ENCODE measurements at regions not wholly inside any gene's neighbourhood (a gene's known extent, or its start where the extent isn't known, plus 50 kb on each side); places are given as distances from the start of the nearest gene placed in this dataset.
A peak's percentile ranks its signal among the peaks of the same experiment; 100 is the strongest.
"Not testable (repeated sequence)": the region's sequence is repeated elsewhere in the genome, so short reads cannot be mapped to it uniquely, and the experiment has no call there.

DNA sequence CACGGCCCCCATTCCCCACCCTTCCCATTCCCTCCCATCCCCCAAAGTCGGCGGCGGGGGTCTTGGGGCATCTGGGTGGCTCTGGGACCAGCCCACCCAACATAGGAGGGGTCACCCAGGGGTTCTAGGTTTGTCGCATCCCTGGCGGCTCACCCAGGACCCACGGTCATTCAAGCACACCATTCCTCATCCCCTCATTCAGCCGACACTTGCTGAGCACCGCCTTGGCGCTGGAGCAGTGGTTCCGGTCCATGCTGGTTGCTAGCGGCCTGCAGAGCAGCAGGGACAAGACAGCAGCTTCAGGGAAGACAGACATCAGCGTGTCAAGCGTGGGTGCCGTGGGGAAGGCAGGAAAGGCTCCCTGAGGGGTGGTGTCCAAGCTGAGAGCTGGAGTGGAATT is 50.5 kb upstream of the OTOS start:
- peaks cover 14% of the 10 kb centered on the region for H3K9me3 Mint-ChIP-seq

DNA sequence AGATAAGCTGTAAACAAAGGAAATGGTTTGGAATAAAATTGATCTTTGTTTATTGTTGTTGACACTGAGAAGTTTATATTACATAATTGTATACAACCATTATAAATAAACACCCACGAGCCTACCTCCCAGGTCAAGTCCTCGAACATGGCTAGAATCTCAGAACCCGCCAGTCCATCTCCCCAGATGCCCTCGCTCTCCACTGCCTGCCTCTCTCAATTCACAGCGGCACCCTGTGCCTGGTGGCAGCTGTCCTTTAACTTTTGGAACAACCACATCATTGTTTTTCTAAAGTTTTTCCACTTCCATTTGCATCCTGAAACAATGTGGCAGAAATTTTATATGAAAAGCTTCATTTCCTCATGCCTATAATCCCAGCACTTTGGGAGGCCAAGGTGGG is 52.2 kb upstream of the OTOS start:
- no peaks in the 10 kb centered on the region for H3K36me3 Mint-ChIP-seq
- H3K4me1 Mint-ChIP-seq: no peaks in the 10 kb centered on the region
- peaks cover 11% of the 10 kb centered on the region for H3K9me3 Mint-ChIP-seq
- H3K4me3 Mint-ChIP-seq: no peak overlapping the region
- no peak overlapping the region for H3K27ac Mint-ChIP-seq
- peaks cover 11% of the 10 kb centered on the region for H3K27me3 Mint-ChIP-seq

More for the DNA sequence above, 50.5 kb upstream of the OTOS start:
- H3K36me3 Mint-ChIP-seq: no peaks in the 10 kb centered on the region
- H3K4me3 Mint-ChIP-seq: no peak overlapping the region
- no peaks in the 10 kb centered on the region for H3K4me1 Mint-ChIP-seq
- peaks cover 14% of the 10 kb centered on the region for H3K27me3 Mint-ChIP-seq
- no peak overlapping the region for H3K27ac Mint-ChIP-seq

DNA sequence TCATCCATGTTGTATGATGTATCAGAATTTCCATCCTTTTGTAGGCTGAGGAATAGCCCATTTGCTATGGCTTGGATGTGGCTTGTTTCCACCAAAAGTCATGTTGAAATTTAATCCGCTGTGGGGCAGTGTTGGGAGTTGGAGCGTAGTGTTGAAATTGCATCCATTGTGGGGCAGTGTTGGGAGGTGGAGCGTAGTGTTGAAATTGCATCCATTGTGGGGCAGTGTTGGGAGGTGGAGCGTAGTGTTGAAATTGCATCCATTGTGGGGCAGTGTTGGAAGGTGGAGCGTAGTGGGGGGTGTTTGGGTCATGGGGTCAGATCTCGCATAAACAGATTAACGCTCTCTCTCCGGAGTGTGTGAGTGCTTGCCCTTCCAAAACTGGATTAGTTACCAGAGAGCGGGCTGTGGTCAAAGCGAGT is 53.9 kb upstream of the OTOS start:
- H3K27me3 Mint-ChIP-seq: peaks cover 10% of the 10 kb centered on the region
- H3K27ac Mint-ChIP-seq, H3K4me1 Mint-ChIP-seq, H3K36me3 Mint-ChIP-seq, H3K9me3 Mint-ChIP-seq, H3K4me3 Mint-ChIP-seq: not testable (repeated sequence)

DNA sequence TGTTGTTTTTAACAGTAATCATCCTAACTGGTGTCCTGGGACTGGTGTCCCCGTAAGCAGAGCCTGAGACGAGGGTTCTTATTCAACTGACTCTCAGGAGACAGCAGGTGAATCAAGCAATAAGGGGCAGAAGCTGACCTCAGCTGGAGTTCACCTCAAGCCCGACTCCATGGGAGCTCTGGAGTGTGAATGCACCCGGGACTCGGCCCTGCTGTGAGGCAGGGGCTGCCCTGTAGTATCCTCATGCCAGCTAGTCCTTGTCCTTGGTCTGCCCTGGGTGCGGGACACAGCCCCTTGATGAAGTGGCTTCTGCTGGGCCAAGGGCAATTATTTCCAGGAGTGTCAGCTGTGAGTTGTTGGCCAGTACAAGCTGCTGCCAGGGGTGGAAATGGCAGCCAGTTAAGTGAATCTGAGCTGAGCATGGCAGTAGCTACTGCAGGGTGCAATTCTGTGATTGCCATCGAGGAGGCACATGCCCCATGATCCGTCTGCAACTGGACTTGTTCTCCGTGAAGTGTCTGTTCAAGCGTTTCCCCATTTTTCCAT is 54.9 kb upstream of the OTOS start:
- Mint-ChIP-seq H3K27ac (no peak overlapping the region), H3K4me3 (no peak overlapping the region), H3K4me1 (no peaks in the 10 kb centered on the region), H3K36me3 (no peaks in the 10 kb centered on the region), H3K9me3 (no peaks in the 10 kb centered on the region), H3K27me3 (peaks cover 11% of the 10 kb centered on the region)

DNA sequence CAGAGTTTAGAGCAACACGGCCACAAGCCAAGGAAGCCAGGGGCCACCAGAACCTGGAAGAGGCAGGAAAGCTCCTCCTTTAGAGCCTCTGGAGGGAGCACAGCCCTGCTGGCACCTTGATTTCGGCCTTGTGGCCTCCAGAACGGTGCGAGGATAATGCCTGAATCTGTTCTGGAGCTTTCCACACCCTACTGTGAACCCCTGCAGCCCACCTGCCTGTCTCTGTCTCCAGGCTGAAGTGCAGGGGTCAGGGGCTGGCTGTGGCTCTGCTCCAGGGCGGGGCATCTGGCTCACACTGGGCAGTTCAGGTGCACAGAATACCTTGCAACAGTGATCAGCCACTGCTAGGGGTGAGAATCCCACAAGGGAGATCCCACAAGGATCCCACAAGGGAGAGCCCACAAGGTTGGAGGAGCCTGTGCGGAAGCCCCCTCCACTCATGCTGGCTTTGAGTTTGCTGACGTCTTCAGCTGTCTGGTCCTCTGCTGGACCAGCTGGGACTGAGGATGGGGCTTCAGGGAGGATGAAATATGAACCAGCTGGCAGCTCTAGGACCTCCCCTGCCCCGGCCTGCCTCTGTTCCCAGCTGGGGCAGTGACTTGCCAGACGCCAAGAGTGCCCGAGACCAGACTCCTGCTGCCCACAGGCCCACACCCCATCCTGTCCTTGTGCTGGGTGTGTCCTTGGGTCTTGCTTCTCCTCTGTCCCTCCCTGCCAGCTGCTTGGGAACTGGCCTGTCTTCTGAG is 56.4 kb upstream of the OTOS start:
- H3K27me3 Mint-ChIP-seq: peaks cover 16% of the 10 kb centered on the region
- no peaks in the 10 kb centered on the region for H3K36me3 Mint-ChIP-seq
- H3K4me1 Mint-ChIP-seq: no peaks in the 10 kb centered on the region
- no peaks in the 10 kb centered on the region for H3K9me3 Mint-ChIP-seq
- peak overlapping the region; percentile 31 for H3K27ac Mint-ChIP-seq
- H3K4me3 Mint-ChIP-seq: no peak overlapping the region

DNA sequence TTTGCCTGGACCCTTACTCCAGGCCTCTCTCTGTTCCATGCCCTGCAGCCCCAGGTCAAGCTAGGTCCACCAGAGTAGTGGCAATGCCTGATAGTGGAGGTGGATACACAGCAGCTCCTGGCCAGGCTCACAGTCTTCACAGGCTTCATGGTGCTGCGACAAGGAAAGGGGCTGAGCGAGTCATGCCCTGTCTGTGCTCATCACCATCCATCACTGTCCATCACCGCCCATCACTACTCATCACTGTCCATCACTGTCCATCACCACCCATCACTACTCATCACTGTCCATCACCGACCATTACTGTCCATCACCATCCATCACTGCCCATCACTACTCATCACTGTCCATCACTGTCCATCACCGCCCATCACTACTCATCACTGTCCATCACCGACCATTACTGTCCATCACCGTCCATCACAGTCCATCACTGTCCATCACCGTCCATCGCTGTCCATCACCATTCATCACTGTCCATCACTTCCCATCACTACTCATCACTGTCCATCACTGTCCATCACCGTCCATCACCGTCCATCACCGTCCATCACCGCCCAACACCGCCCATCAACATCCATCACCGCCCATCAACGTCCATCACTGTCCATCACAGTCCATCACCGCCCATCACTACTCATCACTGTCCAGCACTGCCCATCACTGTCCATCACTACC is 57.1 kb upstream of the OTOS start:
- H3K4me3 Mint-ChIP-seq: no peak overlapping the region
- H3K9me3 Mint-ChIP-seq: no peaks in the 10 kb centered on the region
- no peaks in the 10 kb centered on the region for H3K4me1 Mint-ChIP-seq
- peak overlapping the region; percentile 31 for H3K27ac Mint-ChIP-seq
- H3K27me3 Mint-ChIP-seq: peaks cover 12% of the 10 kb centered on the region
- H3K36me3 Mint-ChIP-seq: no peaks in the 10 kb centered on the region

DNA sequence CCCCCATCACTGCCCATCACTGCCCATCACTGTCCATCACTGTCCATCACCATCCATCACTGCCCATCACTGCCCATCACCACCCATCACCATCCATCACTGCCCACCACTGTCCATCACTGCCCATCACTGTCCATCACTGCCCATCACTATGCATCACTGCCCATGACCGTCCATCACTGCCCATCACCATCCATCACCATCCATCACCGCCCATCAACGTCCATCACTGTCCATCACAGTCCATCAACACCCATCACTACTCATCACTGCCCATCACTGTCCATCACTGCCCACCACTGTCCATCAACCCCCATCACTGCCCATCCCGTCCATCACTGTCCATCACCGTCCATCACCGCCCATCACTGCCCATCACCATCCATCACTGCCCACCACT is 57.8 kb upstream of the OTOS start:
- Mint-ChIP-seq H3K4me1 (no peaks in the 10 kb centered on the region), H3K27me3 (peaks cover 13% of the 10 kb centered on the region), H3K36me3 (no peaks in the 10 kb centered on the region), H3K27ac (no peak overlapping the region), H3K9me3 (no peaks in the 10 kb centered on the region), H3K4me3 (no peak overlapping the region)

DNA sequence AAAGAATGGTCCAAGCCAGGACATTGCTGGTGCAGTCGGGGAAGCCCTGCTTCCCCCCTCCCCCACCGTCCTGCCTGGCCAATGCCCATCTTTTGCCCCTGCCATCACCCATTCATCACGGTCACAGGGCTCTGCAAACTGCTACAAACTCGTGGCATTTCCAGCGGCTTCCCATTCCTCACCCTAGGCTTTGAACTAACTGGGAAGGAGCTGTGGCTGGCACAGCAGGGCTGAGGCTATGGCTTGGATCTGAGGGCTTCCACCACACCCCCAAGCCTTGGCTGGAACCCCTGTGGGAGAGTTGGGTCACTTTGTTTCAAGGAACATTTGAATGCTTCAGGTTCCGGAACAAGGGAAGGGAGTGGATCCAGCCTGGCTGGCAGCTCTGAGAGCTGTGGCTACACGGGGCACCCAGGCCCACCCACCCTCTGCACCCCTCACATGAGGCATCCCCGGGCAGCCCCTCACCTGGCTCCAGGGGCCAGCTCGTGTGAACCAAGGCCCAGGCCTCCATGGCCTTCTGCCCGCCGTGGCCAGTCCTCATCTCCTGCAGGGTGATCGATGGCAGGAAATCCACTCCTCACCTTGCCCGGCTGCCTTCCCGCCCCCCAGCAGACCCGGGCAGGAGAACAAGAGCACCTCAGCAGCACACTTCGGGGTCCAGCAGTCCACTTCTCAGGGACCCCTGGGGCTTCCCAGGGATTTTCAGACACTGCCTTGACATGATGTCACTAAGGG is 58.8 kb upstream of the OTOS start:
- peaks cover 15% of the 10 kb centered on the region for H3K27me3 Mint-ChIP-seq
- H3K36me3 Mint-ChIP-seq: no peaks in the 10 kb centered on the region
- H3K27ac Mint-ChIP-seq: no peak overlapping the region

DNA sequence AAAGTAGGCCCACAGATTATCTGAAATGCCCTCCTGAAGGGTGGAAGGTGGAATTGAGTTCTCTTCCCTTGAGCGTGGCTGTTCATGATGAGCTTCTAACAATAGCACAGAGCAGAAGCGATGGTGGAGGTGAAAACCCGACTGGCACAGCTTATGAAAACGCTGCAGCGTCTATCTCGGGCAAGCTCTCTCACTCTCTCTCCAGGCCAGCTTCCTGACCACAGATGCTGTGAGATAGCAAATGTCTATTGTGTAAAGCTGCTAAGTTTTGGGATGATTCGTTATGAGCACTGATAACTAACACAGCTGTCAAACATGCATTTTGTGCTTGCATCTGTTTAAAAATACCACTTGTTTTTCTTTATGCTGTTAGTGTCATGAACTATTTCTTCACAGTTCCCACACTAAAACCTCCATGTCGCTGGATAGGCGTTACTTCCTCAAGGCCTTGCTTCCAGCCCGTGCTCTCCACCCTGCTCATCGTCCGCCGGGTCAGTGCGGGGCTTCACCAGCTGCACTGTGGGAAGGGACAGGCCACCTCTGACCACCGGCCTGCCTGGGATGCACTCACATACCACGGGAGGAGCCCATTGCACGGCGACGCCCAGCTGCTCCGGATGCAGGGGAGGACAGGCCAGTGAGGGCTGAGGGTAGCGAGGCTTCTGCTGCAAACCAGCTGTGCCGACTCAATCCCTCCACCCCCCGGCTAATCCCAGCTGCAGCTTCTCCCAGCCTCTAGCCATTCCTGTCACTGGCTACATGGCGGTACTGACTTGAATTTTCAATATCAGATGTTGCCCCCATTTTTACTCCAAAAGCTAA is 60.0 kb upstream of the OTOS start:
- H3K27ac Mint-ChIP-seq: no peak overlapping the region
- no peaks in the 10 kb centered on the region for H3K9me3 Mint-ChIP-seq
- H3K27me3 Mint-ChIP-seq: peaks cover 20% of the 10 kb centered on the region
- H3K4me3 Mint-ChIP-seq: no peak overlapping the region
- no peaks in the 10 kb centered on the region for H3K36me3 Mint-ChIP-seq
- peaks cover 4% of the 10 kb centered on the region for H3K4me1 Mint-ChIP-seq

More for the DNA sequence above, 58.8 kb upstream of the OTOS start:
- Mint-ChIP-seq H3K9me3 (no peaks in the 10 kb centered on the region), H3K4me3 (no peak overlapping the region), H3K4me1 (no peaks in the 10 kb centered on the region)

DNA sequence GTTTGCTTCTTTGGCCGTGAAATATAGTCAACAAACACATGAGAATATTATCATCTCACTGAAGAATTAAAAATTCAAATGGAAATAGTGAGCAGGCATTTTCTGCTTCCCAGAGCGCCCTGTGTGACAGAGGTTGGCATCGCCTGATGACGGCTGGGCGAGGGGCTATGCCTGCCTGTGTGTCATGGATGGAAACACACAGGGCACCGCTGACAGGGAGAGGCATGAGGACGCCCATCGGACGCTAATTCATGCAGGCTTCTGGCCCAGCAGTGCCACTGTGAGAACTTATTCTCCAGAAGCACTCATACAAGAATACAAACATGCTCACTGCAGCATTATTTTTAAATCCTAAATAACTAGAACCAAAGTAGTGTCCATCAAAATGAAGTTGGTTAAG is 61.4 kb upstream of the OTOS start:
- no peak overlapping the region for H3K4me3 Mint-ChIP-seq
- H3K27me3 Mint-ChIP-seq: peaks cover 18% of the 10 kb centered on the region
- H3K4me1 Mint-ChIP-seq: peaks cover 4% of the 10 kb centered on the region
- no peaks in the 10 kb centered on the region for H3K36me3 Mint-ChIP-seq
- H3K27ac Mint-ChIP-seq: no peak overlapping the region
- H3K9me3 Mint-ChIP-seq: no peaks in the 10 kb centered on the region

DNA sequence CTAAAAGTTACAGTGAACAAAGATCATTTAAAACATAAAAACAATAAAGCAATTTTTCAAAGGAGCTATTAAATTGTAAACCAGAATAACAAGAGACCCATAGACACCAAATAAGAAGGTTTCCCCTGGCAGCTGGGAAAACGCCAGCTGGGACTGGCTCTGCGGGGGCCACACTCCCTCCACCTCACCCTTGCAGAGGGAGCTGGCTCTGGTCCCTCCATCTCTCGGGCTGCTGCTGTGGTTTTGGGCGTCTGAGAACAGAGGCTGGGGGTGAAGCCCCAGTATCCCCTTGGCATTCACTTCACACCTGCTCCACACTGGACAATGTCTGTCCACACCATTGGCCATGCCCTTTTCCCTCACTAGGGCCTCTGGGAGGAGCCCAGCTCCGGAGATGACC is 62.1 kb upstream of the OTOS start:
- peaks cover 4% of the 10 kb centered on the region for H3K4me1 Mint-ChIP-seq
- no peaks in the 10 kb centered on the region for H3K9me3 Mint-ChIP-seq
- no peak overlapping the region for H3K4me3 Mint-ChIP-seq
- H3K27me3 Mint-ChIP-seq: peaks cover 18% of the 10 kb centered on the region
- H3K36me3 Mint-ChIP-seq: no peaks in the 10 kb centered on the region
- no peak overlapping the region for H3K27ac Mint-ChIP-seq

DNA sequence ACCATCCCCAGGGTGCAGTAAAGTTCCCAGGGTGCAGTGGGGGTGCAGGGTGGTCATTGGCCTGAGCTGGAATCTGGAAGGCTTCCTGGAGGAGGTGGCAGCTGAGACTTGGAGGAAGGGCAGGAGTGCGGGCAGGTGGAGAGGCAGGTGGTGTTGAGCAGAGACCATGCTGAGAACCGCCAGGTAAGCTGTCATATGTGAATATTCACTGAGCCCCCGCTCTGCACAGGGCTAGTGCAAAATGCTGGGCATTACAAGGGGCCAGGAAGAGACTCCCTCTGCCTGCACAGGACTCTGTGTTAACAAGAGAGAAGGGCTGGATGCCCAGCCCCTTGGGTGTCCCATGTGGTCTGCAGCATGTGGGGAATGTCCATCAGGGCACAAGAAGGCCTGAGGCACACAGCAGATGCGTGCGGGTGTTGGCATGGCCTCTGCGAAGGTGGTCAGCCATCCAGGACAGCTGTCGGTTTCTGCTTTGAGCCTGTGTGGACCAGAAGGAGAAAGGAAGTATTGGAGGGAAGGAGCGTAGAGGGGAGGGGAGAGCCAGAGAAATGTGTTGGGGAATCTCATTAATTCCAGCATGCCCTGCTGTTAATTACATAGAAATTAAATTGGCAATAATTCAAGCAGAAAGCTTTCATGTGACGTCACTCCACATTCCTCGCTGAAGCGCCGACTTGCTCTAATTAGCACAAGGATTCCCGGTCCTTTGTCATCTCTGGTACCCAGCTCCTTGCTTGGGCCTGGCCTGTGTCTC is 62.8 kb upstream of the OTOS start:
- Mint-ChIP-seq H3K4me1 (peaks cover 4% of the 10 kb centered on the region), H3K4me3 (no peak overlapping the region), H3K36me3 (no peaks in the 10 kb centered on the region), H3K9me3 (no peaks in the 10 kb centered on the region), H3K27ac (no peak overlapping the region), H3K27me3 (peaks cover 18% of the 10 kb centered on the region)

DNA sequence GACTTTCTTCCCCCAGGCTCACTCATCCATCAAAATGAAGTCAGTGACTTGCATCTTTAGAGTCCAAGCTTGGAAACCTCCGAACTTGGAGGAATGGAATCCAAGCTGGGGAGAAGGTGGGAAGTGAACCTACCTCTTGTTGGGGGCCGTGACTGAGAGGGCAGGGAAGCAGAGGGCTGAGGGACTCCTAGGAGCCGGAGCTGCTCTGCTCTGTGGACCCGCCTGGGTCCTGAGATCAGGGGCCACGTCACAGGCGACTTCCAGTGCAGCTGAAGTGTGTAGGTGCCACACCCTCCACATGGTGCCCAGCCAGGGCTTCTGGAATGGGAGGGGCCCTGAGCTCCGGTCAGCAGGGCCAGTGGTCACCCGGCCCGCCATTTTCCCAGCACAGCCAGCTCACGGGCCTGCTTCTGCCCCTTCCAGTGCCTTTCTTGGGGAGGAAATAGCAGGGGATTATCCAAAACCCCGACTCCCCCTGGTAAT is 63.4 kb upstream of the OTOS start:
- H3K27ac Mint-ChIP-seq: no peak overlapping the region
- H3K36me3 Mint-ChIP-seq: no peaks in the 10 kb centered on the region
- H3K27me3 Mint-ChIP-seq: peaks cover 18% of the 10 kb centered on the region
- no peak overlapping the region for H3K4me3 Mint-ChIP-seq
- peaks cover 4% of the 10 kb centered on the region for H3K4me1 Mint-ChIP-seq
- no peaks in the 10 kb centered on the region for H3K9me3 Mint-ChIP-seq

DNA sequence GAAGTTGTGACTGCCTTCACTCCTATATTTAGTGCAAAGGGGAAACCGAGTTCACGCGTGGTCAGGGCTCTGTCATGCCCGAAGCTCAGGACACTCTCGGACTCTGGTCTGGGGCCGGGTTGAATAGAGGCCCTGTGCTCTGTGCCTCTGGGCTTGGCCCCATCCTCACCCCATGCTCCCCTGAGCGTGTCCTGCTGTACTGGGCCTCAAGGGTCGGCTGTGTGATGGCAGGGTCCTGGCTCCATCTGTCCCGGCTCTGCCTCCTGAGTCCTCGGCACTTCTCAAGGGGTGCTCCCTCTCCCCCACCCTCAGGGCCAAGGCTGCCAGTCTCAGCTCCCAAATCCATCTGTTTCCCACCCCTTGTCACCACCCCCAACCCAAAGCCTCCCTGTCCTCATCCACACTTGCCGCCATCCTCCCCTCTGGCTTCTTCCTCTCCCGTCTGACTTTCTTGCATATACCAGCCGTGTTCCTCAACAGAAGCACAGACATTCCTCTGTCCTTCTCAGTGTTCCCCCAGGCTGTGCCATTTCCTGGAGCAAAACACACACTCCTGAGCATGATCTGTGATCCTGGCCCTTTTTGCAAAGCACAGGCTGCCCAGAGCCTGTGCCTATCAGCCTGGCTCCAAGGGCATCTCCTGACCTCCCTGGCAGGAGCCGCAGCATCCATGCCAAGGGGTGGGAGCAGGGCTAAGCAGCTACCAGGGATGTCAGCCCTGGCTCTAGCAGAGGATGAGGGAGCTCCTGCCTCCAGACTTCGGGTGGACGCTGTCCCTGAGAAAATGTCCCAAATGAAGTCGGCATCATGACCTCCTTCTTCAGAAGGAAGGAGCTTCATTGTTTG is 64.2 kb upstream of the OTOS start:
- Mint-ChIP-seq H3K4me3 (no peak overlapping the region), H3K4me1 (peaks cover 4% of the 10 kb centered on the region), H3K36me3 (no peaks in the 10 kb centered on the region), H3K9me3 (no peaks in the 10 kb centered on the region), H3K27me3 (peaks cover 18% of the 10 kb centered on the region), H3K27ac (no peak overlapping the region)

Measured in activated naive CD4-positive, alpha-beta T cell treated with anti-CD3 and anti-CD28 coated beads, Interleukin-2, amount 50 U/mL, for 24 hours (primary cell).